Panc1 (cell line): ENCODE measurements at regions not wholly inside any gene's neighbourhood (a gene's known extent, or its start where the extent isn't known, plus 50 kb on each side); places are given as distances from the start of the nearest gene placed in this dataset.
"Not testable (repeated sequence)": the region's sequence is repeated elsewhere in the genome, so short reads cannot be mapped to it uniquely, and the experiment has no call there.

Experiments used
- ATAC-seq: fragments of 200-7000 bp; cut with Tn5 transposase; 2 replicates; pipeline ENCODE4 v1.9.1; 2020; ENCODE audit warnings: mild to moderate bottlenecking, moderate library complexity
- BruUV-seq: library from RNA; stranded (reverse); fragments of 400-500 nt; replicated peaks from 2 replicates; lab custom pipeline; 2021; lab: Mats Ljungman, UMichigan
- CTCF ChIA-PET: fragments of 300-600 bp; sonication (Branson Sonifier 250); formaldehyde crosslinking; loops from one replicate; lab custom pipeline; 2022; ENCODE audit warnings: antibody characterized with exemption; lab: Charles Lee
- POLR2A ChIA-PET: fragments of 300-600 bp; sonication (Branson Sonifier 250); formaldehyde crosslinking; loops from one replicate; lab custom pipeline; 2022; ENCODE audit warnings: antibody characterized with exemption; lab: Charles Lee
- DNase-seq: peaks from one replicate; pipeline ENCODE4 v3.0.0-alpha.2; 2010; ENCODE audit warnings: low read depth, low spot score
- H3K27ac ChIP-seq: 2 replicates; pipeline ENCODE4 v1.5.1; 2011; ENCODE audit warnings: mild to moderate bottlenecking, low read length, inconsistent platforms
- H3K27me3 ChIP-seq: fragments of 200-500 bp; sonication (Bioruptor generic); 2 replicates; pipeline ENCODE4 v1.6.0; 2014; ENCODE audit warnings: low read length, inconsistent platforms; ENCODE audit not compliant: control insufficient read depth, insufficient read depth
- H3K36me3 ChIP-seq: fragments of 200-500 bp; sonication (Bioruptor generic); 2 replicates; pipeline ENCODE4 v1.5.1; 2014; ENCODE audit warnings: inconsistent platforms, mild to moderate bottlenecking, low read length, moderate library complexity; ENCODE audit not compliant: control insufficient read depth, insufficient read depth
- H3K4me1 ChIP-seq: 2 replicates; pipeline ENCODE4 v1.5.1; 2011; ENCODE audit warnings: inconsistent platforms, mild to moderate bottlenecking, low read length, moderate library complexity; ENCODE audit not compliant: control insufficient read depth, insufficient read depth
- H3K4me3 ChIP-seq, 2 experiments: 2 replicates each; pipeline ENCODE4 v1.5.1; 2011 to 2012; ENCODE audit warnings: low read depth in 2 of 2, low read length in 2 of 2, mild to moderate bottlenecking in 2 of 2, inconsistent platforms in 1 of 2, moderate library complexity in 1 of 2
- H3K9me3 ChIP-seq: fragments of 200-500 bp; sonication (Bioruptor generic); 2 replicates; pipeline ENCODE4 v1.5.1; 2014; ENCODE audit warnings: low read depth, mild to moderate bottlenecking, inconsistent platforms, low read length, moderate library complexity; ENCODE audit not compliant: control insufficient read depth, insufficient read depth
- CTCF ChIP-seq: fragments of 450-650 bp; IDR thresholded peaks from 2 replicates; pipeline ENCODE4 v1.5.1; 2017; ENCODE audit warnings: mild to moderate bottlenecking
- POLR2AphosphoS5 ChIP-seq: IDR thresholded peaks from 2 replicates; pipeline ENCODE4 v1.6.1; 2012; ENCODE audit warnings: mild to moderate bottlenecking, low read depth, low read length, moderate library complexity
- SIN3A ChIP-seq: IDR thresholded peaks from 2 replicates; pipeline ENCODE4 v1.6.1; 2012; ENCODE audit warnings: low read depth, mild to moderate bottlenecking, low read length, moderate library complexity, borderline replicate concordance; ENCODE audit not compliant: insufficient read depth
- TCF7L2 ChIP-seq: IDR thresholded peaks from 2 replicates; pipeline ENCODE4 v1.6.1; 2011; ENCODE audit warnings: mild to moderate bottlenecking, low read depth, low read length, inconsistent platforms
- in situ Hi-C: cut with HindIII; loops from 2 replicates; pipeline ENCODE4 v1.10.0; 2016; ENCODE audit warnings: low sequenced_read_pairs, low pct_unique_long_range_greater_than_20kb
- intact Hi-C: fragments of 100-400 bp; cut with micrococcal nuclease; formaldehyde crosslinking; loops from one replicate; pipeline ENCODE4 v1.10.0; 2022; ENCODE audit not compliant: unreplicated experiment
- TF ChIP-seq, protein P1 (sequence below), 2 experiments: IDR thresholded peaks; 2 replicates each; pipeline ENCODE4 v1.6.1; 2011 to 2012; ENCODE audit warnings: low read depth in 2 of 2, control low read depth in 1 of 2, low read length in 1 of 2, mild to moderate bottlenecking in 1 of 2, moderate library complexity in 1 of 2; ENCODE audit not compliant: insufficient read depth in 1 of 2

- CTCF ChIA-PET, result no interaction called here
- DNase-seq, result no peak
- H3K4me1 ChIP-seq, result no peaks in the 10 kb centered on the region
- no peak for ATAC-seq
- TF ChIP-seq, protein P1, sequence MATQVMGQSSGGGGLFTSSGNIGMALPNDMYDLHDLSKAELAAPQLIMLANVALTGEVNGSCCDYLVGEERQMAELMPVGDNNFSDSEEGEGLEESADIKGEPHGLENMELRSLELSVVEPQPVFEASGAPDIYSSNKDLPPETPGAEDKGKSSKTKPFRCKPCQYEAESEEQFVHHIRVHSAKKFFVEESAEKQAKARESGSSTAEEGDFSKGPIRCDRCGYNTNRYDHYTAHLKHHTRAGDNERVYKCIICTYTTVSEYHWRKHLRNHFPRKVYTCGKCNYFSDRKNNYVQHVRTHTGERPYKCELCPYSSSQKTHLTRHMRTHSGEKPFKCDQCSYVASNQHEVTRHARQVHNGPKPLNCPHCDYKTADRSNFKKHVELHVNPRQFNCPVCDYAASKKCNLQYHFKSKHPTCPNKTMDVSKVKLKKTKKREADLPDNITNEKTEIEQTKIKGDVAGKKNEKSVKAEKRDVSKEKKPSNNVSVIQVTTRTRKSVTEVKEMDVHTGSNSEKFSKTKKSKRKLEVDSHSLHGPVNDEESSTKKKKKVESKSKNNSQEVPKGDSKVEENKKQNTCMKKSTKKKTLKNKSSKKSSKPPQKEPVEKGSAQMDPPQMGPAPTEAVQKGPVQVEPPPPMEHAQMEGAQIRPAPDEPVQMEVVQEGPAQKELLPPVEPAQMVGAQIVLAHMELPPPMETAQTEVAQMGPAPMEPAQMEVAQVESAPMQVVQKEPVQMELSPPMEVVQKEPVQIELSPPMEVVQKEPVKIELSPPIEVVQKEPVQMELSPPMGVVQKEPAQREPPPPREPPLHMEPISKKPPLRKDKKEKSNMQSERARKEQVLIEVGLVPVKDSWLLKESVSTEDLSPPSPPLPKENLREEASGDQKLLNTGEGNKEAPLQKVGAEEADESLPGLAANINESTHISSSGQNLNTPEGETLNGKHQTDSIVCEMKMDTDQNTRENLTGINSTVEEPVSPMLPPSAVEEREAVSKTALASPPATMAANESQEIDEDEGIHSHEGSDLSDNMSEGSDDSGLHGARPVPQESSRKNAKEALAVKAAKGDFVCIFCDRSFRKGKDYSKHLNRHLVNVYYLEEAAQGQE (IDR thresholded peaks at IDR 0.05; ENCODE audit: insufficient read depth in 1 of 2, low read depth in 2 of 2, low read length in 1 of 2), result no peak
- TF ChIP-seq SIN3A, result no peak
- TF ChIP-seq POLR2AphosphoS5, result no peak
- TF ChIP-seq TCF7L2, result no peak
- no peaks in the 10 kb centered on the region for H3K9me3 ChIP-seq
- H3K27ac ChIP-seq, result no peak overlapping the region
- intact Hi-C loops, result no loop called here
- BruUV-seq, result no TSS peak
- in situ Hi-C loops, result no loop called here
- POLR2A ChIA-PET, result no interaction called here
- no peaks in the 10 kb centered on the region for H3K27me3 ChIP-seq
- H3K4me3 ChIP-seq, result no peak overlapping the region
- no peaks in the 10 kb centered on the region for H3K36me3 ChIP-seq
Measured at GRCh38 chr7:119256001-119256400, 1017.0 kb upstream of the KCND2 start.

DNA sequence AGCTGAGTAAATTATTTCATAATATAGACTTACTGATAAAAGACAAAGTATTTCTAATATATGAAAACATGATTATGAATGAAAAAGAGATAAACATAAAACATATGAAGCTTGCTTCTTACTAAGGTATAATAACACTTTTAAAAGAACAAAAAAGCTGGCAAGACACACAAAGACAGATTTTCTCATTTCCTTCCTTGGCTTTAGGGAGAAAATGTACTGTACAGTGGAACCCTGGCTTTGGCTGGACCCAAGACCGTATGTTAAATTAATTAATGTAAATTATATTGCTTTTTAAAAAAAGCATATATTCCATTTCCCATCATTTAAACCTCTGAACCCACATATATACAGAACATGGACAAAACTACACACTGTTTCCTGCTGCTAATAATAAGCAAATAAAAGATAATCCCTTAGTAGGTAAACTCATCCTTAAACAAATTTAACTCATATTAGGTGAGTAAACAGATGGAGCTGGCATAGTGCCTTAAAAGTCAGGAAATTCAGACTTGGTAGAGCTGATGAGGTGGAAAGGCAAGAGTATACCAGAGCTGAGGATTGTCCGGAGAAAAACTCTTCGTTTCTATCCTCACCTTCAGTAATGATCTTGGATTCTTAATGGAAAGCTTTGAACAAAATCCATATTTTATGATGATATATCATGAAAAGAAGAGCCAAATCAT lies 1016.4 kb upstream of the KCND2 start:
- no peak overlapping the region for H3K27ac ChIP-seq
- CTCF ChIA-PET, result no interaction called here
- intact Hi-C loops, result no loop called here

DNA sequence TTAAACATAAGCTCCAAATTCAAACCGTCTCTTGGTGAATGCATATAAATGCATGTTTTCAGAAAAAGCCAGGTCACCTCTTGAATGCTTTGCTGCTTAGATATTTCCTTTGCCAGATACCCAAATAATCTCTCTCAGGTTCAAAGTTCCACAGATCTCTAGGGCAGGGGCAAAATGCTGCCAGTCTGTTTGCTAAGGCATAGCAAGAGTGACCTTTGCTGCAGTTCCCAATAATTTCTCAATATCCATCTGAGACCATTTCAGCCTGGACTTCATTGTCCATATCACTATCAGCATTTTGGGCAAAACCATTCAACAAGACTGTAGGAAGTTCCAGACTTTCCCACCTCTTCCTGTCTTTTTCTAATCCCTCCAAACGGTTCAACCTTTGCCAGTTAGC lies 1006.2 kb upstream of the KCND2 start:
- DNase-seq, CTCF ChIA-PET, intact Hi-C loops, in situ Hi-C loops, ATAC-seq, H3K9me3 ChIP-seq, H3K4me3 ChIP-seq, H3K27me3 ChIP-seq, POLR2A ChIA-PET, H3K4me1 ChIP-seq, BruUV-seq, H3K36me3 ChIP-seq, H3K27ac ChIP-seq: not testable (repeated sequence)

More for the DNA sequence above, 1016.4 kb upstream of the KCND2 start:
- DNase-seq, result no peak
- no TSS peak for BruUV-seq
- H3K4me3 ChIP-seq, result no peak overlapping the region
- H3K4me1 ChIP-seq, result no peaks in the 10 kb centered on the region
- ATAC-seq, result no peak
- H3K9me3 ChIP-seq, result no peaks in the 10 kb centered on the region
- TF ChIP-seq CTCF (no peak), POLR2AphosphoS5 (no peak), SIN3A (no peak), TCF7L2 (no peak)
- TF ChIP-seq, protein P1 (IDR thresholded peaks at IDR 0.05; ENCODE audit: insufficient read depth in 1 of 2, low read depth in 2 of 2, low read length in 1 of 2), result no peak
- in situ Hi-C loops, result no loop called here
- POLR2A ChIA-PET, result no interaction called here
- H3K36me3 ChIP-seq, result no peaks in the 10 kb centered on the region
- no peaks in the 10 kb centered on the region for H3K27me3 ChIP-seq
